HG03457 (cell line): ENCODE measurements at regions not wholly inside any gene's neighbourhood (a gene's known extent, or its start where the extent isn't known, plus 50 kb on each side); places are given as distances from the start of the nearest gene placed in this dataset.
"Not testable (repeated sequence)": the region's sequence is repeated elsewhere in the genome, so short reads cannot be mapped to it uniquely, and the experiment has no call there.

Experiments used
- ATAC-seq: cut with Tn5 transposase; IDR thresholded peaks from one replicate; pipeline ENCODE4 v1.9.1; 2021; ENCODE audit warnings: moderate number of reproducible peaks; ENCODE audit not compliant: unreplicated experiment

DNA sequence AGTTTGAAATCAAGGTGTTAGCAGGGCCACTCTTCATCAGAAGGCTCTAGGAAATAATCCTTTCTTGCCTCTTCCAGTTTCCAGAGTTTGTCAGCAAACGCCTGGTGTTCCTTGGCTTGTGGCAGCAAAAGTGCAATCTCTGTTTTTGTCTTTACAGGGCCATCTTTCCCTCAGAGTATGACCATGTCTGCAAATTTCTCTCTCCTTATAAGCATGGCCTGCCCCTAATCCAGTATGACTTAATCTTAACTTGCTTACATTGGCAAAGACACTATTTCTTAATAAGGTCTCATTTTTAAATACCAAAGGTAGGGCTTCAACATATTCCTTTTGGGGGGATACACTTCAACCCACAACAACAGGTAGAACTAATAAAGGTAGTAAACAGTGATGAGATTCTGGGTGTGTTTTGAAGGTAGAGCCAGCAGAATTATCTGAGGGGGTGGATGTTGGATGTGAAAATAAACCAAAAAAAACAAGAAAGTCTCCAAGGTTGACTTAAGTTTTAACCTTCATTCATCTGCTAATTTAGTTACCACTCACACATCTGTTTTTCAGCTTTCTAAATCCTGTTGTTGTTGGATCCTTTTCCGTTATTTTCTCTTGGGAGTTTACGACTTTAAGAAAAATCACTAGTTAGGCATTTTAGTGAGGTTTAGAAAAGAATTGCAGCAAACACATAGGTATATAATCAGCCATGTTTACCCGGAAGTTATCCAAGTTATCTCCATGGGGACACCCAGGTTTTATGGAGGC lies 234.4 kb upstream of the FIGN start:
- no peak for ATAC-seq

- ATAC-seq: not testable (repeated sequence)
Observed at GRCh38 chr2:163964278-163964677, 228.5 kb upstream of the FIGN start.

GRCh38 chr2:163953390-163953907 lies 217.6 kb upstream of the FIGN start:
- ATAC-seq: no peak

DNA sequence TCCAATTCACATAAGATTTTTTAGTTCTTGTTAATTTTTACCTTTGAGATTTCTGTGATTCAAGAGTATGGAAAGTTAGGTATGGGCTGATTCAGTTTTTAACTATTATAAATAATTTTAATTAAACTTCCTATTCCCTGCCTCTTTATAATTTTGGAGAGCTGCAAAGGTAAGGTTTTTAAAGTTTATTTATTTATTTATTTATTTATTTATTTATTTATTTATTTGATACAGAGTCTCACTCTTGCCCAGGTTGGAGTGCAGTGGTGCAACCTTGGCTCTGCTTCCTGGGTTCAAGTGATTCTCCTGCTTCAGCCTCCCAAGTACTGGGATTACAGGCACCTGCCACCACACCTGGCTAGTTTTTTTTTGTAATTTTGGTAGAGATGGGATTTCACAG lies 215.5 kb upstream of the FIGN start:
- no peak for ATAC-seq

GRCh38 chr2:163949693-163950092 lies 213.9 kb upstream of the FIGN start:
- no peak for ATAC-seq

GRCh38 chr2:163944347-163944737 lies 208.5 kb upstream of the FIGN start:
- ATAC-seq: no peak

GRCh38 chr2:163943403-163944346 lies 207.9 kb upstream of the FIGN start:
- no peak for ATAC-seq

GRCh38 chr2:163934131-163934530 lies 198.3 kb upstream of the FIGN start:
- ATAC-seq: no peak

GRCh38 chr2:163919717-163920116 lies 183.9 kb upstream of the FIGN start:
- ATAC-seq: no peak

DNA sequence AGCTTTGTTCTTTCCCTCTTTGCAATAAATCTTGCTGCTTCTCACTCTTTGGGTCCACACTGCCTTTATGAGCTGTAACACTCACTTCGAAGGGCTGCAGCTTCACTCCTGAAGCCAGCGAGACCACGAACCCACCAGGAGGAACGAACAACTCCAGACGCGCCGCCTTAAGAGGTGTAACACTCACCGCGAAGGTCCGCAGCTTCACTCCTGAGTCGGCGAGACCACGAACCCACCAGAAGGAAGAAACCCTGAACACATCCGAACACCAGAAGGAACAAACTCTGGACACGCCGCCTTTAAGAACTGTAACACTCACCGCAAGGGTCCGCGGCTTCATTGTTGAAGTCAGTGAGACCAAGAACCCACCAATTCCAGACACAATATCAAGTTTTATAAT lies 178.7 kb upstream of the FIGN start:
- ATAC-seq: not testable (repeated sequence)

GRCh38 chr2:163913532-163913944 lies 177.7 kb upstream of the FIGN start:
- not testable (repeated sequence) for ATAC-seq

DNA sequence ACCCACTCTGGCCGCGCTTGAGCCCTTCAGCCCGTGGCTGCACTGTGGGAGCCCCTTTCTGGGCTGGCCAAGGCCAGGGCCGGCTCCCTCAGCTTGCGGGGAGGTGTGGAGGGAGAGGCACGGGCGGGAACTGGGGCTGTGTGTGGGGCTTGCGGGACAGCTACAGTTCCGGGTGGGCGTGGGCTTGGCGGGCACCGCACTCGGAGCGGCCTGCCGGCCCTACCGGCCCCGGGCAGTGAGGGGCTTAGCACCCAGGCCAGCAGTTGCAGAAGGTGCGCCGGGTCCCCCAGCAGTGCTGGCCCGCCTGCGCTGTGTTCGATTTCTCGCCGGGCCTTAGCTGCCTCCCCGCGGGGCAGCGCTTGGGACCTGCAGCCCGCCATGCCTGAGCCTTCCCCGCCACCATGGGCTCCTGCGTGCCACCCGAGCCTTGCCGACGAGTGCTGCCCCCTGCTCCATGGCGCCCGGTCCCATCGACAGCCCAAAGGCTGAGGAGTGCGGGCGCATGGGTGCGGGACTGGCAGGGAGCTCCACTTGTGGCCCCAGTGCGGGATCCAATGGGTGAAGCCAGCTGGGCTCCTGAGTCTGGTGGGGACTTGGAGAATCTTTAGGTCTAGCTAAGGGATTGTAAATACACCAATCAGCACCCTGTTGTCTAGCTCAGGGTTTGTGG lies 173.7 kb upstream of the FIGN start:
- ATAC-seq: no peak

DNA sequence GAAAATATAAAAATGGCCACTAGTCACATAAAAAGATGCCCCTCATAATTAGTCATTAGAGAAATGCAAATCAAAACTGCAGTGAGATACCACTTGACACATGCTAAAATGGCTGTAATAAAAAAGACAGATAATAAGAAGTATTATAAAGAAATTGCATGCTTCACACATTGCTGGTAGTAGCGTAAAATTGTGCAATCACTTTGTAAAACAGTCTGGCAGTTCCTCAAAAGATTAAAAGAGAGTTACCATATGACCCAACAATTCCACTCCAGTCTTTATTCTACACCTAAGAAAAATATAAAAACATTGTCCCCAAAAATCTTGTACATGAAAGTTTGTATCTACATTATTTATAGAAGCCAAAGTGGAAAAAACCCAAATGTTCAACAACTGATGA lies 170.6 kb upstream of the FIGN start:
- no peak for ATAC-seq

- no peak for ATAC-seq
Observed at GRCh38 chr2:163897799-163898198, 162.0 kb upstream of the FIGN start.

GRCh38 chr2:163893444-163893843 lies 157.6 kb upstream of the FIGN start:
- ATAC-seq: not testable (repeated sequence)

DNA sequence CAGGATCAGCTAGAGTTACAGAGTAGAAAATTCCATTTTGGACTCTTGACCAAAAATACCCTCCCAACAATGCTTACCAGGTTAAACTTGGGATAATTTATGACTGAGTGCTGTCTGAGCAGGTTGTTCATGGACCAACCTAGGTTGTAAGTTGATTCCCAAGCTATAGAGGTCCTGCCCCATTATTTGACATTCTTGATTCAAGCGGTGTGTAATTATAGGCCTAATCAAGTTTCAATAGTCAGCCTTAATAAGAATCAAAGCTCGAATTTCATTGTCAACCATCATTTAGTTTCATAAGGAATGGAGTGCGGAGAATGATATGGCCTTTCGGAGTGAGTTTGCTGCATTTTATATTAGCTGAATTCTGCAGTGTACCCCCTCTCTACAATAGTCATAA lies 152.8 kb upstream of the FIGN start:
- no peak for ATAC-seq

DNA sequence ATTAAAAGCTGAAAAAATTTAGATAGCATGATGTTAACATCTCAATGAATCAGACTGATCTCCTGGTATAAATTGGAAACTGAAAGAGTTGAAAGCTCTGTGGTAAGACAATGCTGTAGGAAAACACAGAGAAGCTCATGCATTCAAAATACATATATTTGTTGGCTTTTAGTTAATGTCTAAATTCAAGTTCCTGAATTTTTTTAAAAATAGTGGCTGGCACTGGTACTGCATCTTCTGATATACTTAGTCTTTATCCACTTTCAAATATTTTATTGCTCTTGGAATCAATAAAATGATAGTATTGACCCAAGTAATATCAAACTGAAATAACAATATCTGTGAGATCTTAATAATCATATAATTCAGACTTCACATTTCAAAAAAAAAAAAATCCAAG lies 151.4 kb upstream of the FIGN start:
- ATAC-seq: no peak

DNA sequence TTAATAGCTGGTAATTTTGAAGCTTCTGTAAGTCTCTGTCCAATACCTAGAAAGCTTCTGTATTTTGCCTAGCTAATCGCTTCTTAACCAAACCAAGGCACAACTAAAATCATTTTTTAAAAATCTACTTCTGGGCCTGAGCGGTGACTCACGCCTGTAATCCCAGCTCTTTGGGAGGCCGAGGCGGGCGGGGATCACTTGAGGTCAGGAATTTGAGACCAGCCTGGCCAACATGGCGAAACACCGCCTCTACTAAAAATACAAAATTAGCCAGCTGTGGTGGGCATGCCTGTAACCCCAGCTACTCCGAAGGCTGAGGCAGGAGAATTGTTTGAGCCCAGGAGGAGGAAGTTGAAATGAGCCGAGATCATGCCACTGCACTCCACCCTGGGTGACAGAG lies 148.6 kb upstream of the FIGN start:
- ATAC-seq: no peak

DNA sequence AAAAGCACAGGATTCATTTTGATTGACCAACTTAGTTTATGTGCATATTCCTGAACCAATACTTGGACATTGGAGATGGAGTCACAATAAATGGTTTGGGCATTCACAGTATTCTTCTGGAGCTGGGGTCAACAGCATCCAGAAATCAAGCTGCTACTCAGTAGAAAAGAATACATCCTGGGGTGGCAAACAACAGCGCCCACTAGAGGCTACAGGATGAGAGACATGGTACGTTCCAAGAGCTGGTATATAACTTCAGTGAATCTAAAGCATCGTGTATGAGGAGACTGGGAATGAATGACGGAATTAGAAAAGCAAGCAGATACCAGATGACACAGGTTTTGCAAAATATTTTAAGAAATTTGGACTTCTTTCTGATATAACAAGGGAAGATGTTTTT lies 142.9 kb upstream of the FIGN start:
- no peak for ATAC-seq

DNA sequence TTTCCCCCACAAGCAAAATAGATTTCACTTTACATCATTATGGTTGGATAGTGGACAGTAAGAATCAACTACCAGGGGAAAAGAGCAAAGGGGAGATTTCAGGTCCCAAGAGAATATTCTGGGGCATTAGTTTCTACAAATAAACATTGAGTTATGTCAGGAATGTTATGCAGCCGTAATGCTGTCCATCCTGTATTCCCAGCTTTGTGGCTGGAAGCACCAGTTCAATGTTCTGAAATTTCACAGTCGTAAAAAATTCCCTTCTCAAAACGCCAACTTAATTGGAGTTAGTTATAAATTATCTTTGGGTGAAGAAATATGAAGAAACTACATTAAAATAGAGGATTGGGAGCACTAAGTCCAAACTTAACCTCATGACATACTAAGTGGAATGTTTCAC lies 141.5 kb upstream of the FIGN start:
- no peak for ATAC-seq

GRCh38 chr2:163863073-163863472 lies 127.3 kb upstream of the FIGN start:
- no peak for ATAC-seq
